Stimulated activated CD4-positive, alpha-beta T cell treated with anti-CD3 and anti-CD28 coated beads, TNF-alpha, amount 100 ng/mL, for 48 hours (primary cell): ENCODE measurements at regions not wholly inside any gene's neighbourhood (a gene's known extent, or its start where the extent isn't known, plus 50 kb on each side); places are given as distances from the start of the nearest gene placed in this dataset.

Experiments used
- DNase-seq, 3 donors: peaks; one replicate each; pipeline ENCODE4 v3.0.0-alpha.2; 2020; ENCODE audit warnings: low read depth in 3 of 3

- no peak for DNase-seq
These were observed 819.8 kb downstream of the GATA3 start for GRCh38 chr10:8874268-8874667.

- DNase-seq = no peak
These were observed 820.5 kb downstream of the GATA3 start for GRCh38 chr10:8874972-8875371.

DNA sequence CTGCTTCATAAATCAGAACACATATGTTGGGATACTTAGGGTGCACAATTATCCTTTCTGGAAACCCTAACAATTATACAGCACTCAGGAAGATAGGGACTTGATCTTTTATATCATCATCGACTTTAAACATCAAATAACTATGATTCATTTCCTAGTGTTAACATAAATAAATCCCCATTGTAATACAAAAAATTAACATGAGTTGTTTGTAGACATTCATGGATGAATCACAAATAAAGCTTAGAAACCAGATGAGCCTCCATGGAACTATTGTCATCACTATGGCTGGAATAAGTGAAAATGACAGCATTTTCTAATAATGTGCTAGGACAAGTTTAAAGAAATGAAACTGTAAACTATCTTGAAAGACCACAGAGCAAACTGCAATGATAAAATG, 821.7 kb downstream of the GATA3 start:
- no peak for DNase-seq

GRCh38 chr10:8889538-8889937, 835.0 kb downstream of the GATA3 start:
- no peak for DNase-seq

GRCh38 chr10:8893102-8893501, 838.6 kb downstream of the GATA3 start:
- no peak for DNase-seq

DNA sequence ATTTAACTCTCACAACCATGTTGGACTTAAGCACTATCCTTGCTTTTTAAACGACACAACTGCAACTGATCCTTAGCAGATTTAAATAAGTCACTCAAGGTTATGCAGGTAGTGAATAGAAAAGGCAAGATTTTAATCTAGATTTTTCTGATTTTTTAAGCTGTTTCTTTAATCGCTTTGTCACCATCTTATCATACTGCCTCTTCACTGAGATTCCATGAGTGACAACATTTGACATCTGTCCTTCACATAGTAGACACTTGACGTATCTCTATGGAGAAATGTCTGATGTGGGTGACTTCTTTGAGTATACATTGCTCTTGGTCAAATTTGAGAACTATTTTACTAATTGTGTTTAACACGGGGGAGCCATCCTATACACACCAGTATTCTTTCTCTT, 839.7 kb downstream of the GATA3 start:
- no peak for DNase-seq

GRCh38 chr10:8897769-8898168, 843.3 kb downstream of the GATA3 start:
- DNase-seq = no peak

- no peak for DNase-seq
These were observed 844.4 kb downstream of the GATA3 start for GRCh38 chr10:8898745-8899330.

GRCh38 chr10:8902926-8903325, 848.4 kb downstream of the GATA3 start:
- DNase-seq = no peak

- DNase-seq = no peak
These were observed 853.5 kb downstream of the GATA3 start for GRCh38 chr10:8908013-8908412.

- DNase-seq = no peak
These were observed 855.8 kb downstream of the GATA3 start for GRCh38 chr10:8910314-8910713.

DNA sequence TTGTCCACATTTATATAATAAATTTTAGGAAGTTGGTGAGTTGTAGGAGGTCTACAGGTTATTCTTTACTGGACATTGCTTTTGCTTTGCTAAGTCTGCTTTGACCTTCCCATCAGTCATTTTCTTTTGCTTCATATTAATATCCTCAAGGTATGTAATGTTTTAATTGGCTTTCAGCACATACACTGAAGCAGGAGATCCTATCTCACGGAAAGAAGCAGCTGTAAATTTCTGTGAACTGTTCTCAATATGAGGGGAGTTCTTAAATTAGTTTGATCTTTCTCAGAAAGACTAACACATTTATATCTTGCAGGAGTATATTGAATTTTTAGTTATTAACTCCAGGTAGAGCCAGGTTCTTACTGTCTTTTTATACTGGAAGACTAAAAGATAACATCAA, 856.5 kb downstream of the GATA3 start:
- no peak for DNase-seq

DNA sequence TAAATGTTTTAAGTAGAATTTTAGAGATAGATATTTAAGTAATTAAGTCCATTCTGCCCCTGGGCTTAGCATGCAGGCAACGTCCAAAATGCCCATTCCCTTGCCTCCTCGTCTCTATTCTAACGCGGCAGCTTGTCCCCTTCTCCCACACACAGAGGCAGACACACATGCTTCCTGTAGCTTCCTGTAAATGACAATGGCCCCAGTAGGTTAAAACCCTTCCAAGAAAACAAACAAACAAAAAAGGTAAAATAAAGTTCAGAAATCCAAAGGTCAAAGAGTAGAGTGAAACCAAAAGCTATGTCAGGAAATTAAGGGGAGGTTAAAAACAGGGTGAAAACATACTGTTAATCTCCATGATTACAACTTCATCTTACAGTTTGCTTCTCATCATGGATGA, 857.6 kb downstream of the GATA3 start:
- DNase-seq = no peak

DNA sequence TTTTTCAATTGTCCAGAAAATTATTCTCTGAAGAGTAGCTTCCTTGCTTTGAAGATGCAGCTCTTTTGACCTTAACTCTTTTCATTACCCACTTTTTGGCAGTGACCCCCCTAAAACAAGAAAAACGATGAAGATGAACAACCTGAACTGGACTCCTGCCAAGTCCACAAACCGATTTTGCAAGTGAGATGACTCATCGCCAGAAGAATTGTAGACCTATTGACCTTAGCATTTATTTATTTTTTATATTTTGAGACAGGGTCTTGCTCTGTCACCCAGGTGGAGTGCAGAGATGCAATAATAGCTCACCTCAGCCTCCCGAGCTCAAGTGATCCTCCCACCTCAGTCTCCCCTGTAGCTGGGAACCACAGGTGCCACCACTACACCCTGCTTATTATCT, 859.2 kb downstream of the GATA3 start:
- no peak for DNase-seq

DNA sequence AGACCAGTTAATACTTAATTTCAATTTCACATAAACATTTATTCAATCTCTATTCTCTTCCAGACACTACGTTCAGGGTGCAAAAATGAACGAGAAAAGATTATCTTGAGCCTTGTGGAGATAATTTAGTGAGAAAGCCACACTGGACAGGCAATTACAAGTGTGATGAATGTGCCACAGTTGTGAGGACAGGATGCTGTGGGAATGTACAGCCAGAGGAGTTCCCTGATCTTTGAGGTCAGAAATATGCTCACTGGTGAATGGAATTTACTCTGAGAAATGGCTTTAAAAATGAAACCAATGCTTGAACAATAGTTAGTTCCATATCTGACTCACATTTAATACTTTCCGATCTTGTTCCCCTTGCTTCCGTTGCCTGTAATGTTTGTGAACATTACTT, 864.8 kb downstream of the GATA3 start:
- DNase-seq = no peak

- DNase-seq = no peak
These were observed 867.1 kb downstream of the GATA3 start for GRCh38 chr10:8921568-8921967.

DNA sequence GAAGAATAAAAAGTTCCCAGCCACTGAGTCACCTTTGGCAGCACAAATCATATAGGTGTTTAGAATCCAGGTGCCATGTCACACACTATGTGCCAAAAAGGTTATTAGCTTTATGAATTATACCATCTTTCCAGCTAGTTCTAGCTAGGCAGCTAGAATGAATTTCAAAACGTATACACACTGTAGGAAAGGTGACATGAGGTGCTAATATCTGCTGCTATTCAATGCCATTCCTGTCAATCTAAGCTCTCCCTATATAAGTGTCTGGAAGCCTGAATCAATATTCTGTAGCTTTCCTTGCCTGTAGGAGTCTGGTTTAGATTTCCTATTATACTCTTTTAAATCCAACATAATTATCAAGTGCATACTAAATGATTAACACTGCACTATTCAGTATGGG, 868.6 kb downstream of the GATA3 start:
- DNase-seq = no peak

DNA sequence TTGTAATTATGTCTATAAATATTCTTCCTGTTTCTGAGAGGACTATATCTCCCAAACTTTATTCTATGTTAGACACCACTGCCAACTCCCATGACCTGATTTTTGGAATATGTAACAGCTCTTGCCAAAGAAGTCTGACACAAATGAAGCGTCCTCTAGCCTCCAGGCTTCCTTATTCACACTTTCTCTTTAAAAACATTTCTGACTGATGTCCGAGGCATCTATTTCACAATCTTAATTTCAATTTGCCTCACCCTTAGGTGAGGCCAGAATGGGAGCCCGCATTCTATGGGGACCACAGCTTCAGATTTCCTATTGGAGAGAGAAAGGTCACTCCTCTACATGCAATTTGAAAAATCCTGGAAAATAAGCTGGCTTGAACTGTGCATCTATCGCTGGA, 873.2 kb downstream of the GATA3 start:
- no peak for DNase-seq

- DNase-seq = no peak
These were observed 892.0 kb downstream of the GATA3 start for GRCh38 chr10:8946451-8946850.

DNA sequence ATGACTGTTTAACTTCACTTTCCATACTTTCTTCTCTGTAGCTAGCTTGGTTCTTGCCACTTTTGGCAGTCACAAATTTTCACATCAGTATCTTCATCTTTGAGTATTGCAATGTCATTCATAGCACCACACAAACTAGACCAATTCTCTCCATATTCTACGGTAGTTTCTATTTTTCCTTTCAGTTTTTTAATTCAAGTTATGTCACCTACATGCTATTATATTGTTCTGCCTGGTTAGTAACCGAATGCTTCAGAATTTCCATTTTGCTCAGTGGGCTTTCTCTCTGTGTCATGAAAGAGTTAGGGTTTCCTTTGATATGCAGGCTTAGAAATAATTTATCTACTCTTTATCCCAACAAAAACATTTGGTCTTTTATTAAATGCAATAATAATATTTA, 896.5 kb downstream of the GATA3 start:
- DNase-seq = no peak

- DNase-seq = no peak
These were observed 897.1 kb downstream of the GATA3 start for GRCh38 chr10:8951440-8952089.

DNA sequence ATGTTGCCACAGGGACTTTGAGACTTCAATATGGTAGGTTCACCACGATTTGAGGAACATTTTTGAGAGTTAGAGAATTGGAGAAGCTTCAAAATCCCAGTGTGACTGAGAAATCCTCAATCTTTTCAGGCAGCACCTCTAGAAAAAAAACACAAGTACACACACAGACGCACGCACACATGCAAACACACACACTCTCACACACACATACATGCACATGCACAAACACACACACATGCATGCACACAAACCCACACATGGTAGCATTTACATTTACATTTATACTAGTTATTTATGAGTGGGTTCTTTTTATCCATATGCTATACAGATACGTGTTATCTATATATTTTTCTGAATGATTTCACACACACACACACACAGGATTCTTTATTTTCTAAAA, 901.9 kb downstream of the GATA3 start:
- DNase-seq = no peak

- DNase-seq = no peak
These were observed 907.8 kb downstream of the GATA3 start for GRCh38 chr10:8962249-8962648.

DNA sequence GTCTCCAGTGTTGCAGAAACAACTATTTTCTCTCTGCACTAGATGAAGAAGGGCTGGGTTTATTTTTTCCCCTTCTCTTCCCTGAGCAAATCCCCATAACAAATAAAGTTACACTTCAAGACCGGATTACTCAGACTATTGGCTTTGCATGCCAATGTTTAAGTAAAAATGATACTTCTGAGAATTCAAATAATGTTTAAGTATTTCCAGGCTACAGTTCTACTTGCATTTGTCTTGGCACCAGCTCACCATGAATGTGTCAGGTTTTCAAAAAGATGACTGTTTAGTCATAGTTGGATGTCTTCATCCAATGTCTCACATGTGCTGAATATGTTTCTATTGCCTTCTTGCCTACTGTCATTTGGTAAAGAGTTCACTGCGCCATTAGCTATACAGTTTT, 912.6 kb downstream of the GATA3 start:
- DNase-seq = no peak
